ENCODE measurements at regions not wholly inside any gene's neighbourhood (a gene's known extent, or its start where the extent isn't known, plus 50 kb on each side); places are given as distances from the start of the nearest gene placed in this dataset.
"Not testable (repeated sequence)": the region's sequence is repeated elsewhere in the genome, so short reads cannot be mapped to it uniquely, and the experiment has no call there.

DNA sequence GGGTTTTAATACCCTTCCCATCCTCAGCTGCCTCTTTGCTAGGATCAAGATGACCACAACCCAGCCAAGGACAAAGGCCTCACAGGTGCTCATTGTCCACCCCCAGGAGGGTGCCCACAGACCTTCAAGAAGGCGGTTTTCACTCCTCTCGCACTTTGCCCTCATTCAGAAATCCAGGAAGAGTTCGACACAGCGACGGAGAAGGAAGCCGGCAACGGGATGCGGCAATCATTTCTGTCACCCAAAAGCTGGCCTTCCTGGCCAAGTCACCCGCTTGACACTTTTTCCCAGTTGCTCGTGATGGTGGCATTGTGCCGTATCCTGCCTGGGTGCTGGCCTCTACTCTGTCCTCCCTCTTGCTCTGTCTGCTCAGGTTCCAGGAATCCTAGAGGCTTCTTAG lies 293.0 kb upstream of the ZNF337 start:
- not testable (repeated sequence) for H3K9ac ChIP-seq (ENCODE audit: low read length); H3K27me3 ChIP-seq (ENCODE audit: control insufficient read depth, insufficient read depth, low read length); H3K27ac ChIP-seq (ENCODE audit: low read depth, low read length); H3K4me3 ChIP-seq (ENCODE audit: low read length); H3K36me3 ChIP-seq (ENCODE audit: control insufficient read depth, insufficient read depth, low read length); H3K4me1 ChIP-seq (ENCODE audit: control insufficient read depth, insufficient read depth, low read length)

DNA sequence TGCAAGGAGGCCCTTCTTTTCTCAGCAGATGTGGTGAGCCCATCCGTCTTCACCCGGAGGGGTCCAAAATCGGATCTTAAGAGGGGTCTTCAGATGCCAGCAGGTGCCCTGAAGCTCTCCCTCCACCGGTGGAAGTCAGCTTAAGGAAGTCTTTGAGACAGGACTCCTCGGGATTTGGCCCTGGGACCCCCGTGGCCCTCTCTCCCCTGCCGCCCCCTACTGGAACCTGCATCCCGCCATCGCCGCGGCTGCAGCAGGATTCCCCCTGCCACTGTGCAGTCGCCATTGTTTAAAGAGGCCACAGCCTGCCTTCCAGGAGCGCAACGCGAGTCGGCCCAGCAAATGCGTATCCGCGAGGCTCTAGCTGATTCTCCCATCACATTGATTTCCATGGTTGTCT lies 292.5 kb upstream of the ZNF337 start:
- no peaks in the 10 kb centered on the region for H3K4me1 ChIP-seq (ENCODE audit: control insufficient read depth, insufficient read depth, low read length)
- no peak overlapping the region for H3K27ac ChIP-seq (ENCODE audit: low read depth, low read length)
- no peaks in the 10 kb centered on the region for H3K27me3 ChIP-seq (ENCODE audit: control insufficient read depth, insufficient read depth, low read length)
- H3K36me3 ChIP-seq (ENCODE audit: control insufficient read depth, insufficient read depth, low read length): no peaks in the 10 kb centered on the region
- no peak overlapping the region for H3K4me3 ChIP-seq (ENCODE audit: low read length)
- no peak overlapping the region for H3K9ac ChIP-seq (ENCODE audit: low read length)

DNA sequence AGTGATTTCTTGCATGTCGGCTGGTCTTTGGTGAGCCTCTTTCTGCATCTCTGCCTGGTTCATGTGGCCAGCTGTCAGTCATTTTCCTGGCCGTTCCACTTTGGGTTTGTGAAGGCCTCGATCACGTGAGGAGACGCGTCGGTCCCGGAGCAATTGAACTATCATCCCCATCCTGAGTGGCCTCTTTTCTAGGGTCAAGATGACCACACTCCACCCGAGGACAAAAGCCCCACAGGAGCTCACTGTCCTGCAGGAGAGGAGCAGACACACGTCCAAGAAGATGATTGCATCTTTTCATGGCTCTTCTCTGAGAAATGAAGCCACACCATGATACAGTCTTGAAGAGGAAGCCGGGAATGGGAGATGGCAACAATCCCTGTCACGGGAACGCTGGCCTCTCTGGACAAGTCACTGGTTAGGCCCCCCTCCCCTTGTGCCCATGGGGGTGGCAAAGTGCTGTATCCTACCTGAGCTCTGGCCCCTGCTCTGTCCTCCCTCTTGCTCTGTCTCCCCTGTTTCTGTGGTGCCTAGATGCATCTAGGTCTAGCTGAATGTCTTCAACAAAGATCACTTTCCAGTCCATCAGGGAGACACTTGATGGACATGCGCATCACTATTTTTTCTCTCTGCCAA lies 291.4 kb upstream of the ZNF337 start:
- not testable (repeated sequence) for H3K27ac ChIP-seq (ENCODE audit: low read depth, low read length); H3K27me3 ChIP-seq (ENCODE audit: control insufficient read depth, insufficient read depth, low read length); H3K9ac ChIP-seq (ENCODE audit: low read length); H3K4me1 ChIP-seq (ENCODE audit: control insufficient read depth, insufficient read depth, low read length); H3K4me3 ChIP-seq (ENCODE audit: low read length); H3K36me3 ChIP-seq (ENCODE audit: control insufficient read depth, insufficient read depth, low read length)

DNA sequence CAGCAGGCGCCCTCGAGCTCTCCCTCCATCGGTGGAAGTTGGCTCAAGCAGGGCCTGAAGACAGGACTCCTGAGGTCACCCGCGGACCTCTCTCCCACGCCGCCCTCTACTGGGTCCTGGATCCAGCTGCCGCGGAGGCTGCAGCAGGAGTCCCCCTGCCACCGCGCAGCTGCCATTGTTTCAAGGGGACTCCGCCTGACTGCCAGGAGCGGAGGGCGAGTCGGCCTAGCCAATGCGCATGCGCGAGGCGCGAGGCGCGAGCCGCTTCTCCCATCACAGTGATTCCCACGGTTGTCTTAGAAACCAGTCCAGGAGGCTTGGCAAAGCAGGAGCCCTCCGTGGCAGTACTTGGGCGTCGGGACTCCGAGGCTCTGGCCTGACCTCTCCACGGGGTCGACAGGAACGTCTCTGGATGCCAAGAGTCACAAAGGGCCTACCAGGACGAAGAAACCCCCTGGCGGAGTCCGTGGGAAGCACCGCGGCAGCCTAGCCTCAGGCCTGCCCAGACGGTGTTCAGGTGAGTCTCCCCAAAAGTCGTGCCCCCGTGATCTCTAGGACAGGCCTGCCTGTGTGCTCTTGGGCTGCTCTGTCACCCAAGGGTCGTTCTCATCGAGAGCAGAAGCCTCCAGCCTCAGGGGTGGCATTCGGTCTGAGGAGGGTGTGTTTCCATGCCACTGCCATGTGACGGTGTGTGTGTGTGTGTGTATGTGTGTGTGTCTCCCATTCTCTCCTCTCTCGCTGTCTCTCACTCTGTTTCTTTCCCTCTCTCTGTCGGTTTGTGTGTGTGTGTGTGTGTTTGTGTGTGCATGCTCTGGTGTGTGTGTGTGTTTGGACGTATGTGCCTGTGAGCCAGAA lies 290.6 kb upstream of the ZNF337 start:
- peak overlapping the region; percentile 44 for H3K4me3 ChIP-seq (ENCODE audit: low read length)
- H3K4me1 ChIP-seq (ENCODE audit: control insufficient read depth, insufficient read depth, low read length): no peaks in the 10 kb centered on the region
- H3K36me3 ChIP-seq (ENCODE audit: control insufficient read depth, insufficient read depth, low read length): no peaks in the 10 kb centered on the region
- H3K27me3 ChIP-seq (ENCODE audit: control insufficient read depth, insufficient read depth, low read length): no peaks in the 10 kb centered on the region
- no peak overlapping the region for H3K9ac ChIP-seq (ENCODE audit: low read length)
- no peak overlapping the region for H3K27ac ChIP-seq (ENCODE audit: low read depth, low read length)

DNA sequence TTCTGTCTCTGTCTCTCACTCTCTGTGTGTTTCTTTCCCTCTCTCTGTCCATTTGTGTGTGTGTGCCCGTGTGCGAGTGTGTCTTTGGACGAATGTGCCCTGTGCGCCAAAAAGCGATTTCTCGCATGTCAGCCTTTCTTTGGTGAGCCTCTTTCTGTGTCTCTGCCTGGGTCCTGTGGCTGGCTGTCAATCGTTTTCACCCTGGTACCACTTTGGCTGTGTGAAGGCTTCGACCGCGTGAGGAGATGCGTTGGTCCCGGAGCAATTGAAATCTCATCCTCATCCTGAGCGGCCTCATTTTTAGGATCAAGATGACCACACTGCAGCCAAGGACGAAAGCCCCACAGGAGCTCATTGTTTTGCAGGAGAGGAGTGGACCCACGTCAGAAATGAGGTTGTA lies 288.9 kb upstream of the ZNF337 start:
- no peaks in the 10 kb centered on the region for H3K4me1 ChIP-seq (ENCODE audit: control insufficient read depth, insufficient read depth, low read length)
- H3K9ac ChIP-seq (ENCODE audit: low read length): no peak overlapping the region
- H3K27ac ChIP-seq (ENCODE audit: low read depth, low read length): no peak overlapping the region
- no peak overlapping the region for H3K4me3 ChIP-seq (ENCODE audit: low read length)
- no peaks in the 10 kb centered on the region for H3K36me3 ChIP-seq (ENCODE audit: control insufficient read depth, insufficient read depth, low read length)
- no peaks in the 10 kb centered on the region for H3K27me3 ChIP-seq (ENCODE audit: control insufficient read depth, insufficient read depth, low read length)

DNA sequence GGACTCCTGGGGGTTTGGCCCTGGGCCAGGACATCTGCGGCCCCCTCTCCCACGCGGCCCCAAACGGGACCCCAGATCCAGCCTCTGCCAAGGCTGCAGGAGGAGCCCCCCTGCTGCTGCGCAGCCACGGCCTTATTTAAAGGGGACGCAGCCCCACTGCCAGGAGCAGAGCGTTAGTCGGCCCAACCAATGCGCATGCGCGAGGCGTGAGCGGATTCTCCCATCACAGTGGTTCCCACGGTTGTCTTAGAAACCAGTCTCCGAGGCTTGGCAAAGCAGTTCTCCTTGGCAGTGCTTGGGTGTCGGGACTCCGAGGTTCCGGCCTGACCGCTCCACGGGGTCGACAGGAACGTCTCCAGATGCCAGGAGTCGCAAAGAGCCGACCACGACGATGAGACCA lies 288.3 kb upstream of the ZNF337 start:
- Histone ChIP-seq H3K4me1 (ENCODE audit: control insufficient read depth, insufficient read depth, low read length) (no peaks in the 10 kb centered on the region), H3K4me3 (ENCODE audit: low read length) (no peak overlapping the region), H3K9ac (ENCODE audit: low read length) (no peak overlapping the region), H3K27ac (ENCODE audit: low read depth, low read length) (no peak overlapping the region), H3K27me3 (ENCODE audit: control insufficient read depth, insufficient read depth, low read length) (no peaks in the 10 kb centered on the region), H3K36me3 (ENCODE audit: control insufficient read depth, insufficient read depth, low read length) (no peaks in the 10 kb centered on the region)

DNA sequence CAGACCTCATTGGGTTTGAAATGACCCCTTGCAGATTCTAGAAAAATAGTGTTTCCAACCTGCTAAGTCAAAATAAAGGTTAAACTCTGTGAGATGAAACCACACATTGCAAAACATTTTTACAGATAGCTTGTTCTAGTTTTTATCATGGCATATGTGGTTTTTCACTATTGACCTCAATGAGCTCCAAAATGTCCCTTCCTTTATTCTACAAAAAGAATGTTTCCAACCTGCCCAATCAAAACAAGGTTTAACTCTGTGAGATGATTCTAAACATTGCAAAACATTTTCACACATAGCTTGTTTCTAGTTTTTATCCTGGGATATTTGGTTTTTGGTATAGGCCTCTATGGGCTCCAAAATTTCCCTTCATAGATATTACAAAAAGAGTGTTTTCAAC lies 286.0 kb upstream of the ZNF337 start:
- H3K27ac ChIP-seq (ENCODE audit: low read depth, low read length); H3K27me3 ChIP-seq (ENCODE audit: control insufficient read depth, insufficient read depth, low read length); H3K4me1 ChIP-seq (ENCODE audit: control insufficient read depth, insufficient read depth, low read length); H3K36me3 ChIP-seq (ENCODE audit: control insufficient read depth, insufficient read depth, low read length); H3K9ac ChIP-seq (ENCODE audit: low read length); H3K4me3 ChIP-seq (ENCODE audit: low read length): not testable (repeated sequence)

DNA sequence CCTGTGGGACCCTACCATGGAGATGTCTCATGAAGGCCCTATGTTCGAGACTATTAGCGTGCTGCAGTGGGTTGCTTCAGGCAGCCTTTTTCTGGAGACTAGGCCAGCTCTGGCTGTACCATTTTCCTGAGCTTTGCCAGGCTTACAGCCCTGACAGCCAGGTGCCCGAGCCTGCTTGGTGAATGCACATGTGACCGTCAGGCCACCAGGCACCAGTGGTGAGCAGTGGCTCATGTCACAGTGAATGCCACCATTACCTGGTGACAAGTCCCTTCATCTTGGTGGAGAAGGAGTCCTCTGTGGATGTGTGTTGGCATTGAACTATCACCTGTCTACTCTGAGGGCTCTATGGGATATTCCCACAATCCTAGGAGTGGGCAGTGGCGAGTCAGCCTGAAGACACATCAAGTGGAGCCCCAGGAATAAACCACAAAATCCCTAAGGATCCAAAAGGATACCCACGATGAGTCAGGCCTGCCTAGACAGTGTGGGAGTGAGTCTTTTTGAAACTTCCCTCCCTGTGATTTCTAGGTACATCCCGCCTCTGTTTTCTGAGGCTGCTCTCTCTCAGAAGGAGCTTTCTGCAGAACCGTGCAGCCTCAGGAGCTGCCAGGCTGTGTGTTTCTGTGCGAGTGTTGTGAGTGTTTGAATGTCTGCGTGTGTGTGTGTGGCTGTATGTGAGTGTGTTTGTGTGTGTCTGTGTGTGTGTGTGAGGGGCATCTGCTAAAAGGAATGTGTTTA lies 282.0 kb upstream of the ZNF337 start:
- H3K27ac ChIP-seq (ENCODE audit: low read depth, low read length); H3K27me3 ChIP-seq (ENCODE audit: control insufficient read depth, insufficient read depth, low read length); H3K36me3 ChIP-seq (ENCODE audit: control insufficient read depth, insufficient read depth, low read length); H3K4me1 ChIP-seq (ENCODE audit: control insufficient read depth, insufficient read depth, low read length); H3K4me3 ChIP-seq (ENCODE audit: low read length); H3K9ac ChIP-seq (ENCODE audit: low read length): not testable (repeated sequence)

DNA sequence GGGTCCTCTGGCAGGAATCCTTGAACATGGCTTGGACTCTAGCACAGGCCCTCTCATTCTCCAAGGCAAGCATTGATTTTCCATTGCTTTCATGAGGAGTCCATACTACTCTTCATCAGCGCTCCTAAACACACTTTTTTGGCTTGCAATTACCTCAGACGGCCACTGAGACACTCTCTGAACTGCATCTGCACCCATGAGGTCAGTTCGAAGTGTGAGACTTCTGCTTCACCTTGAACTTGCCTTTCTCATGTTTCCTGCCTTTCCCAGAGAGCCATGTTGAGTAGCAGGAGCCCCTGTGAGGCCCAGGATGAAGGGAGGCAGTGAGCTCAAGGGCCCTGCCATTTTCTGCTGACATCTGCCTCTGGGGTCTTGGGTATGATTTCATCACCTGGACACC lies 279.2 kb upstream of the ZNF337 start:
- H3K4me3 ChIP-seq (ENCODE audit: low read length); H3K4me1 ChIP-seq (ENCODE audit: control insufficient read depth, insufficient read depth, low read length); H3K27me3 ChIP-seq (ENCODE audit: control insufficient read depth, insufficient read depth, low read length); H3K36me3 ChIP-seq (ENCODE audit: control insufficient read depth, insufficient read depth, low read length); H3K9ac ChIP-seq (ENCODE audit: low read length); H3K27ac ChIP-seq (ENCODE audit: low read depth, low read length): not testable (repeated sequence)

DNA sequence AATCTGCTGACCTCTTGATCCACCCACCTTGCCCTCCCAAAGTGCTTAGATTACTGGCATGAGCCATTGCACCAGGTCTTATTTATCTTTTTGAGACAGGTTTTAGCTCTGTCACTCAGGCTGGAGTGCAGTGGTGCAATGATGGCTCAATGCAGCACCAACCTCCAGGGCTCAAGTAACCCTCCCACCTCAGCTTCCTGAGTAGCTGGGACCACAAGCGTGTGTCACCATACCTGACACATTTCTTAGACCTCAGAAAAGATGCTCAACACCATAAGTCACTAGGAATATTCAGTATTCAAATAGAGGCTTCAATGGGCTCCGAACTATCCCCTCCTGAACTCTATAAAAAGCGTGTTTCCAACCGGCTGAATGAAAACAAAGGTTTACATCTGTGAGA lies 268.6 kb upstream of the ZNF337 start:
- H3K4me1 ChIP-seq (ENCODE audit: control insufficient read depth, insufficient read depth, low read length); H3K36me3 ChIP-seq (ENCODE audit: control insufficient read depth, insufficient read depth, low read length); H3K27me3 ChIP-seq (ENCODE audit: control insufficient read depth, insufficient read depth, low read length); H3K4me3 ChIP-seq (ENCODE audit: low read length); H3K27ac ChIP-seq (ENCODE audit: low read depth, low read length); H3K9ac ChIP-seq (ENCODE audit: low read length): not testable (repeated sequence)

DNA sequence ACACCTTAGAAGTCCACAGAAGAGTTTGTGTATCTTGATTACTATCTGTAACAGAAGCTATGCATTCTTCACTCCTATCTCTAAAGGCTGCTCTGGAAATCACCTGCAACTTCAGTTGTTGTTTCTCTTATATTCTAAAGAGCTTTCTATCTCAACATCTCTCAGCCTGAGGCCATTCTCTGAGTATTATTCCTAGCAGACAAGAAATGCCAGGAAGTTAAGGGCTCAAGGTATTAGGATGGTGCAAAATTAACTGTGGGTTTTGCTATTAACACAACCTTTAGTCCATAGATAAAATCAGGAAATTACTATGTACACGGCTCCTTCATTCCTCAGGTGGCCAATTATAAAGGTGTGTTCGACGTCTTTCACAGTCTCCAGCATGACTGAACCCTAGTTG lies 257.2 kb upstream of the ZNF337 start:
- H3K27me3 ChIP-seq (ENCODE audit: control insufficient read depth, insufficient read depth, low read length); H3K4me1 ChIP-seq (ENCODE audit: control insufficient read depth, insufficient read depth, low read length); H3K9ac ChIP-seq (ENCODE audit: low read length): not testable (repeated sequence)

DNA sequence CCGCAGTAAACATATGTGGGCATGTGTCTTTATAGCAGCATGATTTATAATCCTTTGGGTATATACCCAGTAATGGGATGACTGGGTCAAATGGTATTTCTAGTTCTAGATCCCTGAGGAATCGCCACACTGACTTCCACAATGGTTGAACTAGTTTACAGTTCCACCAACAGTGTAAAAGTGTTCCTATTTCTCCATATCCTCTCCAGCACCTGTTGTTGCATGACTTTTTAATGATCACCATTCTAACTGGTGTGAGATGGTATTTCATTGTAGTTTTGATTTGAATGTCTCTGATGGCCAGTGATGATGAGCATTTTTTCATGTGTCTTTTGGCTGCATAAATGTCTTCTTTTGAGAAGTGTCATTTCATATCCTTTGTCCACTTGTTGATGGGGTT lies 238.6 kb upstream of the ZNF337 start:
- not testable (repeated sequence) for H3K9ac ChIP-seq (ENCODE audit: low read length); H3K4me3 ChIP-seq (ENCODE audit: low read length); H3K27ac ChIP-seq (ENCODE audit: low read depth, low read length); H3K4me1 ChIP-seq (ENCODE audit: control insufficient read depth, insufficient read depth, low read length); H3K36me3 ChIP-seq (ENCODE audit: control insufficient read depth, insufficient read depth, low read length); H3K27me3 ChIP-seq (ENCODE audit: control insufficient read depth, insufficient read depth, low read length)

More for the DNA sequence above, 257.2 kb upstream of the ZNF337 start:
- not testable (repeated sequence) for H3K27ac ChIP-seq (ENCODE audit: low read depth, low read length); H3K4me3 ChIP-seq (ENCODE audit: low read length); H3K36me3 ChIP-seq (ENCODE audit: control insufficient read depth, insufficient read depth, low read length)
